HG03175 (cell line): ENCODE measurements at regions not wholly inside any gene's neighbourhood (a gene's known extent, or its start where the extent isn't known, plus 50 kb on each side); places are given as distances from the start of the nearest gene placed in this dataset.

Experiments used
- ATAC-seq: cut with Tn5 transposase; IDR thresholded peaks from one replicate; pipeline ENCODE4 v1.9.1; 2021; ENCODE audit warnings: mild to moderate bottlenecking, moderate library complexity; ENCODE audit not compliant: unreplicated experiment

DNA sequence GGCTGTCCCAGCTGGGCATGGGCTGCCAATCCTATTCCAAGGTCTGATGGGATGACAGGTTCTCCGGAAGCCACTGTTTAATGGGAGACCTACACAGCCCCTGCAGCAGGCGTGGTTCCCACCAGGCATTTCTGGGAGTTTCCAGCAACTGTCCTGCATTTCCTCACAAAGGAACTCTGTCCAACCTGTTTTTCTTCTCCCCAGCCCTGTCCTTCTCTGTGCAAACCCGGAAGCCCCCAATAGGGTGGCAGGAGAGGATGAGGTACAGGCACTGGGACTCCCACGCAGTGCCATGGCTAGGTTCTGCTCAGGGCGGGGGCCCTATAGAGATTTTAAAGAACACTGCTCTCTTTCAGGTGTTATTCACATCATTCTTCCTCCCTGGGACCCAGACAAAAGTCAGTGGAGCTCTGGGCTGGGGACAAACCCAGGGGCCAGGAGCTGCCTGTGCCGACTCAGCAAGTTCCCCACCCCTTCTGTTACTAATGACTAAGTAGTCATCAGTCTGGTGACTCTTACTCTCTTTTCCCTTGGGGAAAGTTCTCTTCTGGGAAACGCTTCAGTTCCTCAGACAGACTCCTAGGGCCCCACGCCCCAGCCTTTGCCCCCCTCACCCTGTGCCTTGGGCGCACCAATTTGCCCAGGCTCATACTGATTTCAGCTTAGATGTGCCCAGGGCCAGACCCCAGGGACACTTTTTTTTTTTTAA lies 97.7 kb downstream of the CD47 start:
- no peak for ATAC-seq

DNA sequence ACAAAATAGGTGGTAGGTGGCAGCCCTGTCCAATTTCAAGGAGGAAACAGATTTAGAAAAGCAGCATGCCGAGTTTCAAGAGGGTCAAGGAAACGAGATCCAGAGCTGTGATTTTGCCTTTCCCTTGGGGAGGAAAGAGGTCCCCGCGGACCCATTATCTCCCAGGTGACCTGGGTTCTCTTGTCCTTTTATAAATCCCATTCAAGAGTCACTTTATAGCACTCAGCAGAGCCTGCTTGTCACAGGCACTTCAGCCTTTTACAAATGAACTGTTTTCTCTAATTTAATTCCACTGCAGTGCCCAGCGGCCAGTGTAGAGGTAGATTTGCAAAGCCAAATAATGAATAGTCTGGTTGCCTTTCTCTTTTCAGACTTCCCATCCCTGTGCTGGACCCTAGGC lies 99.9 kb downstream of the CD47 start:
- no peak for ATAC-seq

DNA sequence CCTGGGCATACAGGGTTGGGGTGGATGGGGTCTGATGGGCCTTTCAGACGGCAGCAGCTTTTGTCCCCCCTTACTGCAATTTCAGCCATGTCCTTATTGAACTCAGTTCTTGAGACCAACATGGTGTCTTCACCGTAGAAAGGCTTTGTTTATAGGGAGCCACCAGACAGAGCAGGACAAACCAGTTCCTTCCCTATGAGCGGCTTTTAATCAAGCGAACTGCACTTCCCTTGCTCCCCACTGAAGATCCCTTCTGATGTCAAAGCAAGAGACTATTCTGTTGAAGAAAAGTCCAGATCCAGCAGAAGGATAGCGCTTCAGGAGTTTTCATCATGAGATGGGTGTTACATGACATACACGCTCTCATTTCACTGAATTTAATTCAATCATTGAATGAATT lies 100.4 kb downstream of the CD47 start:
- ATAC-seq, result no peak

DNA sequence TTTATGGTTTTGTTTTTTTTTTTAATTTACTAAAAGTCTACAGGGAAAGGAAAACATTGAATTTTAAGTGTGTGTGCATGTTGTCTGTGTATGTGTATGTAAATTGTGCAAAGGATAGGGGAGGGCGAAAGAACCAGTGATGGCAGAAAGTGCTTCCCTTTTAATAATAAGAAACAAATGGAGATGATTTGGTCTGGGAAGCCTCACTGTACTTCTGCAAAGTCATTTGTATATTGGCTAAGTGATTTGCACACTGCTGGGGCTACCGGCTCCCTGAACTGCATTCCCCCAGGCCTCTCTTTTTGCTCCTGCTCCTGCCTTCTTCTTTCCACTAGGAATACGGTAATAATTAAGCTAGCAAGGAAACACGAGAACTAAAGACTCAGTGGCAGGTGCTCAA lies 101.2 kb downstream of the CD47 start:
- no peak for ATAC-seq

DNA sequence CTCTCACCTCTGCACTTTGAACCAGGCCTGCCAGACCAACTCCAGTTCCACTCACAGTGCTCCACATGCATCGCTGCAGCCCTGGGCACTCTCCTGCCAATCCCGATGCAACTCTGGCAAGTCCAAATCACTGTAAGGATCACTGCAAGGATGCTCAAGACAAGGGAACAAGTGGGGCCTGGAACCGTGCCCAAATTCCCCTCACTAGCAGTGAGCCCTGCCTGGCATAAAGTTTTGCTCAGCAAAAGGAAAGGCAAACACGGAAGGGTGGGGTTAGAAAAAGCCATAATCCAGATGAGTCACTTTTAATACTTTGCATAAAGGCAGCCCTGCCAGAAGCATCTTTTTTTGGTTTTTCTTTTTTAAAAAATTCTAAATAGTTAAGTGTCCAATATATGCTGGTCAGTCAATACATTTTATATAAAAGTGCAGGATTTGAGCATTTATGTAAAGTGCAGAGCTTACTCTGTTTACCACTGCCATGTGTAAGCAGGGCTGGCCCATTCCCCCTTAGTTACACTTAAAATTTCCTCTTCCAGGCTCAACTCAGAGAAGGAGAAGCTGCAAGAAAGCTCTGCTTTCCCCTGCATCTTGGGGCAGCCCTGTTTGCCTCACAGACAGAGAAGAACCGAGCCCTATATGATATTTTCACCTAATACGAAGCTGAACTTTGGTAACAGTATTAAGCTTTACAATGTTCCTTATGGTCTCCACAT lies 102.2 kb downstream of the CD47 start:
- ATAC-seq, result no peak

DNA sequence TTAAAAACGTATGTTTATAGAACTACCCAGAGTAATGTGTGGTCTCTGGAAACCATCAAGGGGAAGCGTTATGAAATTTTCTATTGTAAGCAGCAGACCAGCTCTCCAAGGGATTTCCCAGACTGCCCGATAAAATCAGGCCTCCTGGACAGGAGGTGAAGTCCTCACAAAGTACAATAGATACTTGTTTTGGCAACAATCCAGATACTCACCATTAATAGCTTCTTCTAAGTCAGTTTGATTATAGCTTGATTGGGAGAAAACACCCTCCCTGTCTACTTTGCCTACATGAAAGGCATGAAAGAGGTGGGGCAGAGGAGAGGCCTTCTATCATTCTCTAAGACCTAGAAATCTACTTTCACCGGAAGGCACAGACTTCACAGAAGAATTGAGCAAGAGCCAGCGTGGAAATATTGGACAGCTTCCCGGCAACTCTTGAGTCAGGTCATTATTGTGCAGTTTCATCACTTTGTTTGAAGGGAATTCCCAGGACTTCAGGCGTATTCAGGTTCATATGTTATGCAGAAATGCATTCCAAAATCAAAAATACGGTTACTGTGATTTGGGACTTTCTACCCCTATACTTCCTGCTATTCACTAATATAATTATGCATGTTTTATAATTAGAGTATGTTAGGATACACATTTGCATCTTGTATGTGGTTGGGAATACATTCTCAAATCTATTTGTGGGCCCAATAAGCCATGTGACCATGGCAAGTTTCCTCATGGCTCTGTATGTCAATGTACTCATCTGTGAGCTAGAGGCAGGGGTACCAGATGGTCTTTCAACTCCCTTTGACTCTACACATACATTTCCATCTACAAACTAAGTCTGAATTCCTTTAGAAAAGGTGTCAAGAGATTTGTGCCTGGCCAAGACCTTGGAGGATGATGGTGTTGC lies 103.5 kb downstream of the CD47 start:
- ATAC-seq, result no peak

DNA sequence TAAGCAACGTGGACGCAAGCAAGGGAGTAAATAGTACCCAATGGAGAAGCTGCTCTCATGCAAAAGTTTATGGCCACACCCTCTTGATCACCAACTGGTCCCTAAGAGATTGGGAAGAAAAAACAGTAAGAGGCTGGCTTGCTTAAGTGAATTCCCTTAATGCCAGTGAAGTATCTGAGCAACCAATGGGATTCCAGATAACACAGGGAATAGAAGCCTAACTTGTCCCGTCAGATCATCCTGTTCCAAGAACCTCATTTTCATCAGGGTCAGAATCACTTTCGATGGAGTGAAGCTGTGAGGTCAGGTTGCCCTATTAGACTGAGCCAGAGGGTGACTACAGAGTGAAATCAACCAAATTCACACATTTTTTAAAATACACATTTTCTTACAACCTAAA lies 104.3 kb downstream of the CD47 start:
- no peak for ATAC-seq

DNA sequence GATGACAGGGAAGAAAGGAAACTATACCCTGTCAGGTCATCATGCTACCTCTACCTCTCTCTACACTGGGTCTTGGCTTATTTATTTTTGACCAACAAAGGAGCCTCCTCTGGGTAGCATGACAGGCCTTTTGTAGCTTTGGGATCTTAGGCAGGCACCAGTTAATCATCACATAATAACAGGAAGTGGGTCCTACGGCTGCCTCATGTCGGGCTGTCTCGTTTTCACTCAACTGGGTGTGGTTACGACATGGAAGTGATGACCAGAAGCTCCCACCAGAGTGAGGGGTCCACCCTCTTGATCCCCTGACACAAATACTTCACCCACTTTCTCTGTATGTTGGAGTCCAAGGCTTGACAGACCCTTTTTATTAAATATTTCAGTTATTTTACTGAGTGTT lies 105.3 kb downstream of the CD47 start:
- peak; percentile 99 for ATAC-seq

DNA sequence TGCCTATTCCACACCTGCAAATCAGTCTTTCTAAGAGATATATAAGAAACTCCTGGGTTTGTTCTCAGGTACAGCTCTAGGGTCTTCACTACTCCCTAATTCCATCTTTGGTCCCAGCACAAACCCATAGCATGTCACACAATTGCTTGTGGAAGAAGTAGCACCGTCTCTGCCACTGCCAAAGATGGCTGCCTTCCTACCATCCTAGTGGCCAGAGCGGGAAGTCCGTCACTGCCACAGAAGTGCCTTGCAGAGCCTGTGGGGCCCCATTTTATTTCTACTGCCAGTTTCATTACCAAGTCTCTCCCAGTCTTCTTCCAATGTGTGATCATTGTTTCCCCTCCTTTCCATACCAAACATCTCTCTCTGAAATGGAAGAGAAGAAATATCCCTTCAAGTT lies 107.6 kb downstream of the CD47 start:
- no peak for ATAC-seq

DNA sequence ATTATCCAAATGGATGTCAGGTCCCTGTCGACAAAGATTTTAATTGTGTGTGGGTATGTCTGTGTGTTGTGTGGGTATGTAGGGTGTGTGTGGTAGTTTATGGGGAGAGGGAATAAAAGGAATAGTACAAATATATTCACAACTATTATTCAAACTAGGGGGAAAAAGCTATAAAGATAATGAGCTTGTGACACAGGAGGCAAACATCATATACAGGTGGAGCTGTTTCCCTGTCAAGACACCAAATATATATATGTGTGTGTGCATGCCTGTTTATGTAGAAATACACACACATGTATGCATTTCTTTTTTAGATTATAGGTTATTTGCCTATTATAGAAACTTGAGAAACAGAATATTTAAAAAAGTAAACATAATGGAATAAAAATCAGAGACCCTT lies 108.7 kb downstream of the CD47 start:
- ATAC-seq, result no peak

DNA sequence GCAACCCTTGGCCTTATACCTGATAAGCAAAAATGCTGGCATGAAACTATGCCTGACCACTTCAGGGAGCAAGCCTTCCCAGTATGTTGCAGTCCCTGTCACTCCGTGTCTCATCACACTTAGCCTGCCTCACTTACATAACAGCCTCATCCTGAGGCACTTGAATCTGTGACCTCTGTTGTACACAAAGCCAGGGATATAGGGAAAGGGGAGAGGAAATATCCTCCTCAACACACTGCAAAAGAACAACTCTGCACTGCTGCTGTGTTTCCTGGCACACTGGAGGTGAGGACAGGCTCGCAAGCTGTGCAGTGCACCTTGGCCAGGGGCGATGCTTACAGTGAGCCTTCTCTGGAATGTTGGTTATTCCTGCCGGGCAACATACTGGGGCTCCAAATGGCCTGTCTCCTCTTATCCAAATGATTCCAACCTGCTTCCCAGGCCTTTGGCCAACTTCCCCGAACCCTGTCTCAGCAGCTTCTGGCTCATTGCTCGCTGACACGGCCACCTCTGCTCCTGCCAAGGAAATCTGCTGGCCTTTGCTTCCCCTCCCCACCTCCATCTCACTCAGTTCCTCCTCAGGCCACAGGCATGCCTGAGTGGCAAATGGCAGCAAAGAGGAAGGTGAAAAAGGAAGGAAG lies 109.2 kb downstream of the CD47 start:
- no peak for ATAC-seq

DNA sequence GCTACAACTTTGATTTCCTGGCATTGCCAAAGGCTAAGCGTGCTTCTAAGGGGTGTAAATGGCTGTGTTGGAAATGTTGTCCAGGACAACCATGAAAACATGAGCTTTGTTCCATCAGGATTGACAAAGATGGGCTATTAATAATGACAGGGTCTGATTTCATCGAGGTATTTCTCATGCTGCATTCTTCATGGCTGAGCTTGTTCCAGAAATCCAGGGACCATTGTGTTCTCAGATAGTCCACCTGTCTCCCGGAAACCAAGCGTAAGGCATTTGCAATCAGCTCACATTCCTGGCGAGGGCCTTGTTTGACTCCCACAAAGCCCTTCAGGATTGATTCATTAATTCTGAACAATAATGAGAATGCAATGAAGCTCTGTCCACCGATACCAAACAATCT lies 111.3 kb downstream of the CD47 start:
- no peak for ATAC-seq

DNA sequence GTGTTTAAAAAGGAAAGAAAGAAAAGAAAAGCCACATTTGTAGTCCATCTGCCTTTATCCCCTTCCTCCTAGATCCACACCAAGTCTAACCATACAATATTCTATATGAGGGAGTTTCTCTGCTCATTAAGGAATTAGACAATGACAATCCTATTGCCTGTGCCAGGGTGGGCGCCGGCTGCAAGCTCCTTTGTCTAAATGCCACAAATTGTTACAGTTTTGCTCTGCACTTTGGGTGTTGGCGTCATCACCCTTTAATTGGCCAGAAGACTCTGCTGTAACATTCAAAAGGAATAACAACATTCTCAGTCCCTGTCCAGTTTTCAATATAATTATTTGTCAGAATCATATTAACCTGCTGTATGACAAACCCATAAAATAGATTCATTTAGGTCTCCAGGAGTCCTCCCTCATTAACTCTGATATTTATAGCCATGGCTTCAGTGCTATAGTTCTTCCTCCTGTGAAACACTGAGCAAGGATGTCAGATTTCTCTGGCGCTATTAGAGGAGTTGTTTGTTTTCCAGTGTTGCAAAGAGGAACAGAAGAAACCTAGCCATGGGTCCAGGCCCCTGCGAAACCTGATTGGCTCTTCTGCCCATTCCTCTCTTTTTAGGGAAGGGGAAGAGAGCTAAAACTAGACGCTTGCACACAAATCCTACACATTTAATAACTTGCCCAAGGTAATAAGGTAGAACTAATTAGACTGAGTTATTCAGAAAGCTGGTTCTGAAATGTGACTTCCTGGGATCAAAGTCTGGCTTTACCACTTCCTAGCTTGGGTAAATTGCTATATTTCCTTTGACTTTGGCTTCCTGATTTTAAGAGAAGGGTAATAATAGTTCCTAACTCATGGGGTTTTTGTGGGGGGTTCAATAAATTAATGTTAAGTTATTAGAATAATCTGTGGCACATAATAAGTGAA lies 112.4 kb downstream of the CD47 start:
- ATAC-seq, result no peak

DNA sequence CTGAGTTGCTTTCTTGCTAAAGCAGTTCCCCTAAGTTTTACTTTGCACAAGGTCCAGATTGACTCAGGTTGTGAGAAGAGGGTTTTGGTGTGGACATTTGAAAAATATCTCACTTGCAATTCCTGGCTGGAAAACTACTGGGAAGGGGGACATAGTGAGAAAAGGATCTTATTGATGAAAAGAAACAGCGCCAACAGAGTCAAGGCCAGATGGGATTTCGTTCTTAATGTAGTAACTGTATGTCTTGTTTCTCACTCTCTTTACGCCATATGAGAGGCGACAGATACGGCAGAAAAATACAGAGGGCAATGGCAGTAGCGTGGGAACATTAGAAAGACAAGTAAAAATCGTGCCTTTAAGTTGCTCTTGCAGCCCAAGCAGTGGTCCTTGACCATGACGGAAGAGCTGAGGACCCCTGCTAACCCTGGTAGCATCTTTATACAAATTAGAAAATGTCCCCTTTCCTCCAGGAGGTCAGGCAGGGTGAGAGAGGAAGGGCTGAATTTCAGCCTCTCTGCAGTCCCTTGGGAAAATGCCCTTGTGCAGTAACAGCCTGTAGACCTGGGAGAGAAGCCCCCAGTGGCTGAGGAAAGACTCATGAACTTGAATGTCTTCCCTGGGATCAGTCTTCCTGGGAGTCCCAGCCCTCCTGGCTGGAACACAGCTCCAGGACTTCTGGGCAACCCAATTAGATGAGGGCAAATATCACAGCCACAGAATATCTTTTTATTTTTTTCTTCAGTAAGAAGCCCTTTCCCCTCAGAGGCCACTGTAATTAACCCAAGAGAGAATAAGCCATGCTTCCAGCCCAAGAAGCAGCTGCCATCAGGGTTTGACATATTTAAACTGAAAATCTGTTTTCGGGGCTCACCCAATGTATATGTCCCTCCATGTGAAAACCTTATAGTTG lies 113.4 kb downstream of the CD47 start:
- ATAC-seq, result no peak

DNA sequence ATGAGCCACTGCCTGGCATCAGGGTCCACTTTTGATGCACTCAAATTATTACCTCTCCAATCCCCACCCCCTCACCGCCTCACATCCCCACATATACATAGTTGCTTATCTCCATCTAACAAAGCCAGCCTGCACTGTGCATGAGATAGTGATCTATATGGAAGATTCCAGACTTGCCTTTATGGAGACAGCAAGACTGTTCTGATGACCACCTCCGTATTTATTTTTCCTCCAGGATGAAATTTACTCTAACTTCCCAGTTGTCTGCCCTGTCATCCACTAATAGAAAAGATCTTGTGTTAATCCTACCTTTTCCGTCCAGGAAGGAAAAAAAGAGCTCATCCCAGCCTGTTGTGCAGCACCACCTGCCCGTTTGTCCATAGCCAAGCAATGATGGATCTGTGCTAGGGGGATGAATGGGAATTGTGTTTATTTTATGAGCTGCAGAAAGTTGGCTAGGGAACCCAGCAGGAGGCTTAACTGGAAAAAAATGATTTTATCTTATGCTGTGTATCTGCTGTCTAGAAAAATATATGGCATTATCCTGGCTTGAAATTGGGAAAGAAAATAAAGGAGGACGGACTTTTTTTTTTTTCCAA lies 114.5 kb downstream of the CD47 start:
- ATAC-seq, result no peak

DNA sequence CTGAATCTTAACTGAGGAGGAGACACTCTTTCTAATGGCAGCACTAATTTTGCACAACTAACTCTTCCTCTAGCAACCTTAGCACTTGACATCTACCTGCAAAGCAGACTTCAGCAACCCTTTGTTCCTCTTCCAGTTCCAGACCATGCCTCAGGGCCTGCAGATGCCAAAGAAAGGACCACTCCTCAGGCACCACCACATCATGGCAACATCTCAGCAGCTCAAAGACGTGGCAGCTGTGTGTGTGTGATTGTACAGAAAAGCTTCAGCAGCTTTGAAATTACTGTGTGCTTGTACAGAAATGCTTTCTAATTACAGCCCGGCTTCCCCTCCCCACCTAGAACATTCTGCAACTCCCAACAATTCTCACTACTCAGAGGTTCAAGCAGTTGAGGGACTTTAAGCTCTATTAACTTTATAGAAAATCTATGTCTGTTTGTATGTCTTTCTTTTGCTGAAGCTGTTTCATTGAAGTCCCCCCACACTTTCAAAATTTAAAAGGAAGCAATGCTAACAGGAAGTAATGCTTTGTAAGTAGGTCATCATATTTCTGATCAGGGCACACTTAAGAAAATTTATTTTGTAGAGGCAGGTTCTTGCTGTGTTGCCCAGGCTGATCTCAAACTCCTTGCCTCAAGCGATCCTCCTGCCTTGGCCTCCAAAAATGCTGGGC lies 115.2 kb downstream of the CD47 start:
- ATAC-seq, result no peak

DNA sequence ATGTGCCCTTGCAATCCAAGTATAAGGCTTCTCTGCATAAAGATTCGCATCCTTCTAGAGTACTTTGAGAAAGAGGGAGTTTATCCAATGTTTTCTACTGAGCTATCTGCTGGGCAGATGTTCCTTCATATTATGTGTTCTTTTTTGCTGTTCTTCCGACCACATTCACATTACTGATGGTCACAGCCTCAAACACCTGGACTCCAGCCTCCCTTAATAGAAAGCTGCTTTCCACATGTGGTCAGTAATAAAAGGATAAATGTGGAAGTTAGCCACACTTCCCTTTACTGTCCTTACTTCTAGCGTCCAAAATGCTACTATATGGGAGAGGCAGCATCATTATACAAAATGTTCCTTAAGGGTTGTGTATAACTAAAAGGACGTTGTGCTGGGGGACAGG lies 116.9 kb downstream of the CD47 start:
- no peak for ATAC-seq

DNA sequence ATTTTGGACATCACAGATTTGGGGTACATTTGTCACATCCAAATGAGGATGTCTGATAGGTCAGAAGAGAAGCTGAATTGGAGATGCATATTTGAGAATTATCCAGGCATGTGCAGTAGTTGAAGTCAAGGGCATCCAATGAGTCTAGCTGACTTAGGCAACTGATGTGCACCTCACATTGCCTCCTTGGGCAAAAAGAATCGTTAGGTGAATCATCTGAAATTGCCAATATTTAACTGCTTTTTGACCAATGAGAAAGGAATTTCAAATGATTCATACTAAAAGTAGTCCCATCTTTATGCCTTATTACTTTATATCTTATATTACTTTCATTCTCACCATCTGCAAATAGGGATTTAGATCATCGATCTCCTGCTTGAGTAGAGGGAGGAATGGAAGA lies 117.7 kb downstream of the CD47 start:
- no peak for ATAC-seq
